ENCODE measurements at regions not wholly inside any gene's neighbourhood (a gene's known extent, or its start where the extent isn't known, plus 50 kb on each side); places are given as distances from the start of the nearest gene placed in this dataset.

DNA sequence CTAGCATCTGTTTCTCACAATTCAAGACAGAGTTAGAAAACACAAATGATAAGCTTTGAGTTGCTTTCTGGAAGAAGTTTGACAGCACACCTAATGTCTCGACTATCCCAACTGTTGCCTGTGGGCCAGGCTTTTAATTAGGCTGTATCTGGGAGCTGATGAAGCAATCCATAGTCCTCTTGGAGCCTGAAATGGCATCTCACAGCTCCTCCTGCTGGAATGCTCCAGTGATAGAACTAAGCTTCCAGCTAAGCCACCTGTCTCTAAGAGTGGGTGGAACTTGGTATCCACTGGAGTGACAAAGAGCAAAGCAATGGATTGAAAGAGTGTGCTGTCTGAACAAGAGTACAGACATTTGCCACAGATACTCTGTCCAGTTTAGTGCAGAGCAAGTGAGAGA lies 605.3 kb upstream of the NR5A2 start:
- no peaks in the 10 kb centered on the region for H3K9me3 ChIP-seq (ENCODE audit: control insufficient read depth, insufficient read depth, low read length)
- H3K36me3 ChIP-seq (ENCODE audit: control insufficient read depth, insufficient read depth, low read length) = no peaks in the 10 kb centered on the region
- no peaks in the 10 kb centered on the region for H3K27me3 ChIP-seq (ENCODE audit: control insufficient read depth, insufficient read depth, low read length)
- H3K4me1 ChIP-seq (ENCODE audit: control insufficient read depth, insufficient read depth, low read length) = no peaks in the 10 kb centered on the region
- WGBS (ENCODE audit: insufficient coverage, insufficient read length) = no CpG with 5 or more reads among the region's 1 CpG
- no peak overlapping the region for H3K4me3 ChIP-seq (ENCODE audit: low read length)
- DNase-seq (ENCODE audit: low read depth, low spot score) = peak; percentile 25
- H3K27ac ChIP-seq (ENCODE audit: low read length) = no peak overlapping the region

DNA sequence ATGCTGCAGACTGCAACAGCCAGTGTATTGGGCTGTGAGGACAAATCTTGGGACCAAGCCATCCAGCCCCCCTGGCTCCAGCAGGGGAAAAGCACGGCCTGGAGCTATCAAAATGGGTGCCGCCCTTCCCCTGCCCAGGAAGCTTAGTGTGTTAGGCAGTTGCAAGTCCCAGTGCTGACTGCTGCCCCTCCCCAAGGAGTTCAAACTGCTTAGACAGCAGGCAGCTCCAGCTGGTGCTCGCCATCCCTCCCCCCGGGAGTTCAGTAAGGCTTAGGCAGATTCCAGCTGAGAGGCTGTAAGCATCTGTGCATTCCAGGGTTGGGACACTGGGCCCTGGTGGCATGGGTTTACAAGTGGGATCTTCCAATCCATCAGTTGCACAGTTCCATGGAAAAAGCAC lies 579.6 kb upstream of the NR5A2 start:
- no peak for DNase-seq (ENCODE audit: low read depth, low spot score)
- H3K27ac ChIP-seq (ENCODE audit: low read length) = no peak overlapping the region
- WGBS (ENCODE audit: insufficient coverage, insufficient read length) = no CpG with 5 or more reads among the region's 4 CpGs

DNA sequence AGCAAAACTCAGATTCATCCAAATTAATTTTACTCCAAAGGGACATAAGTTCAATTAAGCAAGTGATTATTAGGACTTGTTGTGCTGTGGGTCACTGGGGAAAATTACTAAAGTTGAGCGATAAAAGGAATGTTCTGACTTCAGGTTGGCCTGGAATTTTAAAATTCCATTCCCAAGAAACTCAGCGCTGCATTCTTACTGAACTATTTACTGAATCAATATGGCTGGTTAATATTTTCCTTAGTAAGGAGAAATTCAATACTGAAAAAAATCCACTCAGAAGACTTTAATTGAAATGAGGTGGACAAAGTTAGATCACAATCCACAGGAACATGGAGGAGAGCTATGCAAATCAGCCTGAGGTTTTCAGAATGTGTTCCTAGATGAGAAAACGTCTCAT lies 578.9 kb upstream of the NR5A2 start:
- H3K4me3 ChIP-seq (ENCODE audit: low read length) = no peak overlapping the region
- no peak for DNase-seq (ENCODE audit: low read depth, low spot score)
- H3K27ac ChIP-seq (ENCODE audit: low read length) = no peak overlapping the region
- no peaks in the 10 kb centered on the region for H3K9me3 ChIP-seq (ENCODE audit: control insufficient read depth, insufficient read depth, low read length)
- H3K36me3 ChIP-seq (ENCODE audit: control insufficient read depth, insufficient read depth, low read length) = no peaks in the 10 kb centered on the region
- H3K27me3 ChIP-seq (ENCODE audit: control insufficient read depth, insufficient read depth, low read length) = no peaks in the 10 kb centered on the region
- no peaks in the 10 kb centered on the region; the same call in 1 of the 2 replicates for H3K4me1 ChIP-seq (ENCODE audit: control insufficient read depth, insufficient read depth, low read length)
- no CpG with 5 or more reads among the region's 3 CpGs for WGBS (ENCODE audit: insufficient coverage, insufficient read length)

More for the DNA sequence above, 579.6 kb upstream of the NR5A2 start:
- Histone ChIP-seq H3K4me1 (ENCODE audit: control insufficient read depth, insufficient read depth, low read length) (no peaks in the 10 kb centered on the region; the same call in 1 of the 2 replicates), H3K4me3 (ENCODE audit: low read length) (no peak overlapping the region), H3K27me3 (ENCODE audit: control insufficient read depth, insufficient read depth, low read length) (no peaks in the 10 kb centered on the region), H3K36me3 (ENCODE audit: control insufficient read depth, insufficient read depth, low read length) (no peaks in the 10 kb centered on the region), H3K9me3 (ENCODE audit: control insufficient read depth, insufficient read depth, low read length) (no peaks in the 10 kb centered on the region)

DNA sequence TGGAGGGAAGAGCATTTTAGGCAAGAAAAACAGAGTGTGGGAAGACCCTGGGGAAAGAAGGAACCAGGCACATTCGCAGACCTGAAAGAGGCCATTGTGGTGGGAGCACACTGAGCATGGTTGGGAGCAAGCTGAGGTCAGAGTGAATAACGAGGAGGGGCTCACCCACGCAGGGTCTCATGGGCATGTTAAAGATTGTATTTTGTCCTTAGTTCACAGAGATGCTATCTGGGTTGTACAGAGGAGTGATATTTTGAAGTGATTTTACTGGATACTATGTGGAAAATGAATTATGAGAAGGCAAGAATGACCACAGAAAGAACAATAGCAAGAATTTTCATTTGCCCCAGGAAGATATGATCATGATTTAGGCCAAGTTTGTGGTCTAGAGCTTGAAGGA lies 578.3 kb upstream of the NR5A2 start:
- no peak for DNase-seq (ENCODE audit: low read depth, low spot score)
- Histone ChIP-seq H3K4me3 (ENCODE audit: low read length) (no peak overlapping the region), H3K36me3 (ENCODE audit: control insufficient read depth, insufficient read depth, low read length) (no peaks in the 10 kb centered on the region), H3K4me1 (ENCODE audit: control insufficient read depth, insufficient read depth, low read length) (no peaks in the 10 kb centered on the region; the same call in 1 of the 2 replicates), H3K9me3 (ENCODE audit: control insufficient read depth, insufficient read depth, low read length) (no peaks in the 10 kb centered on the region), H3K27me3 (ENCODE audit: control insufficient read depth, insufficient read depth, low read length) (no peaks in the 10 kb centered on the region), H3K27ac (ENCODE audit: low read length) (no peak overlapping the region)
- no CpG with 5 or more reads among the region's 3 CpGs for WGBS (ENCODE audit: insufficient coverage, insufficient read length)

DNA sequence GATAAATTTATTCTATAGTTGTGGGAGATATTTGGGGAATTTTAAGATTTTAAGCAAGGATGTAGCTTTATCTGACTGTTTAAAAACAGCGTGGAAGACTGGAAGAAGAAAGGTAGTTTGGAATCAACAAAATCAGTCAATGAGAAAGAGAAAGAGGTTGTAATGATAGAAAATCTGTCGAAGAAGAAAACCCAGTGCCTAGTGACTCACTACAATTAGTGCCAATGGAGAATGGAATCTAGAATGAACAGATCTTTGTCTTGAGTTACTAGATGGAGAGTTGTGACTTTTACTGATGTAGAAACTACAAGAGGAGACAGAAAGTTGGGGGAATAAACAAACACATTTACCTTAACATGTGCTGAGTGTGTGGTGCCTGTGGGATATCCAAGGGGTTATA lies 577.8 kb upstream of the NR5A2 start:
- no peak for DNase-seq (ENCODE audit: low read depth, low spot score)
- H3K4me3 ChIP-seq (ENCODE audit: low read length) = no peak overlapping the region
- H3K4me1 ChIP-seq (ENCODE audit: control insufficient read depth, insufficient read depth, low read length) = no peaks in the 10 kb centered on the region; the same call in 1 of the 2 replicates
- no peaks in the 10 kb centered on the region for H3K9me3 ChIP-seq (ENCODE audit: control insufficient read depth, insufficient read depth, low read length)
- no peaks in the 10 kb centered on the region for H3K27me3 ChIP-seq (ENCODE audit: control insufficient read depth, insufficient read depth, low read length)
- no peak overlapping the region for H3K27ac ChIP-seq (ENCODE audit: low read length)
- H3K36me3 ChIP-seq (ENCODE audit: control insufficient read depth, insufficient read depth, low read length) = no peaks in the 10 kb centered on the region
- no CpG with 5 or more reads among the region's 2 CpGs for WGBS (ENCODE audit: insufficient coverage, insufficient read length)

DNA sequence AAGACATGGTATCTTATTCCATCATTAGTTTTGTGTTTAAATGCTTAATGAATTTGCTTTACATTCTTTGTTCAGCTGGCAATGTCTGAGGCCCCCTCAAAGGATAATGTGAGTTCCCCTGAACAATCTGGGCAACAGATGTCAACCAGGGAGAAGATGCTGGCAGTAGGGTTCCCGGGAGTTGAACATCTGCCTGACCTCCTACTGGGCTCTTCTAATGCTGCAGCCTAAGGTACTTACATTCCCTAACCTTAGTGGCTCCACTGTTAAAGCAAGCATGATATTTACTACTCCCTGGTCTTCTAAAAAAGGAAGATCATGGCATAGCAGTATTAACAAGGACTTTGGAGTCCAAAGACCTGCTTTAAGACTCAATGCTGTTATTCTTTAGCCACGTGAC lies 574.9 kb upstream of the NR5A2 start:
- DNase-seq (ENCODE audit: low read depth, low spot score) = no peak
- Histone ChIP-seq H3K4me1 (ENCODE audit: control insufficient read depth, insufficient read depth, low read length) (no peaks in the 10 kb centered on the region; the same call in 1 of the 2 replicates), H3K36me3 (ENCODE audit: control insufficient read depth, insufficient read depth, low read length) (no peaks in the 10 kb centered on the region), H3K9me3 (ENCODE audit: control insufficient read depth, insufficient read depth, low read length) (no peaks in the 10 kb centered on the region), H3K4me3 (ENCODE audit: low read length) (no peak overlapping the region), H3K27me3 (ENCODE audit: control insufficient read depth, insufficient read depth, low read length) (no peaks in the 10 kb centered on the region), H3K27ac (ENCODE audit: low read length) (no peak overlapping the region)
- WGBS (ENCODE audit: insufficient coverage, insufficient read length) = no CpG with 5 or more reads among the region's 2 CpGs

DNA sequence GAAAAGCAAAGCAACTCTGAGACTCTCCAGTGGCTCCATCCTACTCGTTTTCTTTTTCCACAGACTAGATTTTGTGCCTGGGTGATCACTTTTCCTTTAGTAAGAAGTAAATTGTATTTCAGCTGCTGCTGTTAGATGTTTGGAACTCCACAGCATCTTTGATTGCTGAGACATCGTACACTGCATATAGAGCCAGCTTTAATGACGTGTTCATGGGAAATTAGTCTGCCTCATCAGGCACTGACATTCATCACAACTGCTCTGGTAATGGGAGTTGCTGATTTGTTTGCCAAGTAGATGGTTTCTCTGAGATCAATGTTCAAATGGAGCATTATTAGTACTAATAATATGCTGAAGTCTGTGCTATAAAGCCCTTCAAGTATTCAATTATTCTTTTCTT lies 573.8 kb upstream of the NR5A2 start:
- no peaks in the 10 kb centered on the region; the same call in 1 of the 2 replicates for H3K4me1 ChIP-seq (ENCODE audit: control insufficient read depth, insufficient read depth, low read length)
- H3K9me3 ChIP-seq (ENCODE audit: control insufficient read depth, insufficient read depth, low read length) = no peaks in the 10 kb centered on the region
- H3K27ac ChIP-seq (ENCODE audit: low read length) = no peak overlapping the region
- no peaks in the 10 kb centered on the region for H3K27me3 ChIP-seq (ENCODE audit: control insufficient read depth, insufficient read depth, low read length)
- no peaks in the 10 kb centered on the region for H3K36me3 ChIP-seq (ENCODE audit: control insufficient read depth, insufficient read depth, low read length)
- WGBS (ENCODE audit: insufficient coverage, insufficient read length) = no CpG with 5 or more reads among the region's 3 CpGs
- DNase-seq (ENCODE audit: low read depth, low spot score) = no peak
- no peak overlapping the region for H3K4me3 ChIP-seq (ENCODE audit: low read length)

DNA sequence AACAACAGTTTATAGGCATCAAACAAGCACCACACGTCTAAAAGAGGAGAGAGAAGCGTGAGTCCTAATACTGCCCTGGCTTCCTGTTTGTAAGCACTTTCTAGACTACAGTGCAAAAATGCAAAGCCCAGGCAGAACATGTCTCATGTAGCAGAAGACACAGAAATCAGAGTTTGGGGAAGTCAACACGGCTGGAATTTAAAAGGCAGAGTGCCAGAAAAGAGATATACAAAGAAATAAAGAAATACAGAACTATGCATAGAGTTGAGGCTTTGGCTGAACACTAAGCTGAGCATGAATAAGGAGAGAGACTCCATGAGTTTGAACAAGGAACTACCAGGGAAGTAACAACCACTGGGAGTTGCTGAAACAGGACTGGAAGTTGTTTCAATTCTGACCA lies 566.6 kb upstream of the NR5A2 start:
- H3K27ac ChIP-seq (ENCODE audit: low read length) = no peak overlapping the region
- DNase-seq (ENCODE audit: low read depth, low spot score) = no peak
- no peaks in the 10 kb centered on the region for H3K36me3 ChIP-seq (ENCODE audit: control insufficient read depth, insufficient read depth, low read length)
- no peaks in the 10 kb centered on the region for H3K9me3 ChIP-seq (ENCODE audit: control insufficient read depth, insufficient read depth, low read length)
- no peak overlapping the region for H3K4me3 ChIP-seq (ENCODE audit: low read length)
- H3K27me3 ChIP-seq (ENCODE audit: control insufficient read depth, insufficient read depth, low read length) = no peaks in the 10 kb centered on the region
- no peaks in the 10 kb centered on the region for H3K4me1 ChIP-seq (ENCODE audit: control insufficient read depth, insufficient read depth, low read length)
- no CpG with 5 or more reads among the region's 3 CpGs for WGBS (ENCODE audit: insufficient coverage, insufficient read length)

DNA sequence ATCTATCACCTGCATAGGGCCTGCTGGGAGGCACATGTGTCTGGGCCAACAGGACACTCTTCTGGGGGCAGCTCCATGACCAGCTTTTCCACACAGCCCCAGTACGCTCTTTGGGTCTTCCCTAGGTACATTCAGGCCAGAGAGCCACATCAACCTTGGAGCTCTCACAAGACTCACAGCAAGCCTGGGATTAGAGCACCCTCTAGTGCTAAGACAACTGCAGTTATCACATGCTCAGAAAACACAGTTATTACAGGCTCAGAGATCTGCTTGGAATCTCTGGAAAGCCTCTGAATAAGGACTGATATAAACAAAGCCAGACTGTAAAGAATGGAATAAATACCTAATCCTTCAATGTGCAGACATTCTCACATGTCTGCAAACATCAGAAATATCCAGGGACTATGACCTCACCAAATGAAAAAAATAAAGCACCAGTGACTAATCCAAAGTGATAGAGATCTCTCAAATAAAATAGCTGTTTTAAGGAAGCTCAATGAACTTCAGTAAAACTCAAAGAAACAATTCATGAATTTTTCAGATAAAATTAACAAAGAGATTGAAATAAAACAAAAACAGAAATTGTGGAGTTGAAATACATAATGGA lies 563.9 kb upstream of the NR5A2 start:
- no peak overlapping the region for H3K4me3 ChIP-seq (ENCODE audit: low read length)
- no peaks in the 10 kb centered on the region for H3K36me3 ChIP-seq (ENCODE audit: control insufficient read depth, insufficient read depth, low read length)
- no peaks in the 10 kb centered on the region for H3K9me3 ChIP-seq (ENCODE audit: control insufficient read depth, insufficient read depth, low read length)
- no CpG with 5 or more reads among the region's 1 CpG for WGBS (ENCODE audit: insufficient coverage, insufficient read length)
- H3K4me1 ChIP-seq (ENCODE audit: control insufficient read depth, insufficient read depth, low read length) = no peaks in the 10 kb centered on the region
- H3K27me3 ChIP-seq (ENCODE audit: control insufficient read depth, insufficient read depth, low read length) = no peaks in the 10 kb centered on the region
- no peak overlapping the region for H3K27ac ChIP-seq (ENCODE audit: low read length)
- DNase-seq (ENCODE audit: low read depth, low spot score) = peak; percentile 72

DNA sequence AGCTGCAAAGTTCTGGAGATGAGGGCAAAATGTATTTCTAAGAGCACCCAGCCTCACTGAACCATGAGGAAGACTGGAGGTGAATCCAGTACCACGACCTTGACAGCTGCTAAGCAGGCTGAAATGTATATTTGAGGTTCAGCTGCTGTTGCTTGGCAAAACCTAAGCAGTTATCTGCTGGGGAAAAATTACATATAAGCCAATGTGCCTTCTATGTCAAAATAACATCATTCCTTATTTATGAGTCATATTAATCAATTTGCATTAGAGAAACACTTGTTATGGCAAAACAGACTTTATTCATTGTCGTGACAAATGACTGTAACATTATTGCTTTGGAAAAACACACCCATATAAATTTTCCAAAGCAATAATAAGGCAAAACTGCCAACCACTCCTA lies 560.5 kb upstream of the NR5A2 start:
- H3K9me3 ChIP-seq (ENCODE audit: control insufficient read depth, insufficient read depth, low read length) = no peaks in the 10 kb centered on the region
- no peaks in the 10 kb centered on the region for H3K36me3 ChIP-seq (ENCODE audit: control insufficient read depth, insufficient read depth, low read length)
- no peaks in the 10 kb centered on the region for H3K27me3 ChIP-seq (ENCODE audit: control insufficient read depth, insufficient read depth, low read length)
- no peak overlapping the region for H3K27ac ChIP-seq (ENCODE audit: low read length)
- WGBS (ENCODE audit: insufficient coverage, insufficient read length) = no CpG with 5 or more reads among the region's 2 CpGs
- H3K4me3 ChIP-seq (ENCODE audit: low read length) = no peak overlapping the region
- no peak for DNase-seq (ENCODE audit: low read depth, low spot score)
- H3K4me1 ChIP-seq (ENCODE audit: control insufficient read depth, insufficient read depth, low read length) = no peaks in the 10 kb centered on the region

DNA sequence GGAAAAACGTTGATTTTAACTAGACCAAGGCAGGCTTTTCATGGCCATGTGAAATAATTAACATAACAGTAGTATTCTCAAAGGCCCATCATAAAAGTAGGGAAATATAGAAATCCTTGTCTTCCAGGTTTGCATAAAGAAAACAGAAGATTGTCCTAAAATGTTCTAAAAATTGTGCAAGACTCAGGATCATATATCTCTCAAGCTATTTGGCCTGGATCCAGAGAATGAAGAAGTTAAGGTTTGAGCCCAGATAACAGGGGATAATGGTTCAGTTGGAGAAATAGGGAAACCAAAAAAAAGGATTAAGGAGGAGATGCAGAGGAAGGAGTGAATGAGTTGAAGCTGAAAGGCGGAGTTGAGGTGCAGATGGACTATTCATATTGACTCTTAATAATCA lies 555.5 kb upstream of the NR5A2 start:
- no peak for DNase-seq (ENCODE audit: low read depth, low spot score)
- no peaks in the 10 kb centered on the region for H3K36me3 ChIP-seq (ENCODE audit: control insufficient read depth, insufficient read depth, low read length)
- no peaks in the 10 kb centered on the region for H3K4me1 ChIP-seq (ENCODE audit: control insufficient read depth, insufficient read depth, low read length)
- no peaks in the 10 kb centered on the region for H3K9me3 ChIP-seq (ENCODE audit: control insufficient read depth, insufficient read depth, low read length)
- no peak overlapping the region for H3K4me3 ChIP-seq (ENCODE audit: low read length)
- H3K27me3 ChIP-seq (ENCODE audit: control insufficient read depth, insufficient read depth, low read length) = no peaks in the 10 kb centered on the region
- WGBS (ENCODE audit: insufficient coverage, insufficient read length) = no CpG with 5 or more reads among the region's 2 CpGs
- no peak overlapping the region for H3K27ac ChIP-seq (ENCODE audit: low read length)
